Brain microvascular endothelial cell (primary cell): ENCODE measurements at regions not wholly inside any gene's neighbourhood (a gene's known extent, or its start where the extent isn't known, plus 50 kb on each side); places are given as distances from the start of the nearest gene placed in this dataset.

Experiments used
- DNase-seq: peaks from one replicate; pipeline ENCODE4 v3.0.0-alpha.2; 2020
- H3K27ac ChIP-seq: fragments of 250-450 bp; sonication (Bioruptor Pico); 2 replicates; pipeline ENCODE4 v1.5.1; 2020; ENCODE audit warnings: mild to moderate bottlenecking, moderate library complexity
- H3K27me3 ChIP-seq: fragments of 250-450 bp; sonication (Bioruptor Pico); replicated peaks from 2 replicates; pipeline ENCODE4 v1.5.1; 2020; ENCODE audit warnings: mild to moderate bottlenecking
- H3K36me3 ChIP-seq: fragments of 250-450 bp; sonication (Bioruptor Pico); replicated peaks from 2 replicates; pipeline ENCODE4 v1.5.1; 2020; ENCODE audit warnings: mild to moderate bottlenecking
- H3K4me3 ChIP-seq: 2 replicates; pipeline ENCODE4 v1.5.1; 2011; ENCODE audit warnings: low read depth, mild to moderate bottlenecking, control low read depth, low read length, moderate library complexity
- CTCF ChIP-seq: IDR thresholded peaks from 2 replicates; pipeline ENCODE4 v1.5.1; 2011; ENCODE audit warnings: low read depth, mild to moderate bottlenecking, moderate library complexity, low read length, control low read depth, inconsistent platforms; ENCODE audit errors: missing control alignments
- in situ Hi-C: cut with HindIII; loops from 2 replicates; pipeline ENCODE4 v1.10.0; 2017; ENCODE audit warnings: low sequenced_read_pairs, low pct_ligation_motif_present

GRCh38 chr9:113796646-113797426 is 79.3 kb upstream of the ZNF618 start:
- H3K27ac ChIP-seq = no peak overlapping the region
- no peak overlapping the region for H3K4me3 ChIP-seq
- TF ChIP-seq CTCF = peak; percentile 16
- in situ Hi-C loops = no loop called here
- no peaks in the 10 kb centered on the region for H3K27me3 ChIP-seq
- DNase-seq = no peak
- H3K36me3 ChIP-seq = no peaks in the 10 kb centered on the region

GRCh38 chr9:113798062-113799030 is 77.8 kb upstream of the ZNF618 start:
- H3K4me3 ChIP-seq = no peak overlapping the region
- no peak for DNase-seq
- in situ Hi-C loops = no loop called here
- no peak overlapping the region for H3K27ac ChIP-seq
- no peak for TF ChIP-seq CTCF
- no peaks in the 10 kb centered on the region for H3K27me3 ChIP-seq
- H3K36me3 ChIP-seq = no peaks in the 10 kb centered on the region

GRCh38 chr9:113800276-113800675 is 75.8 kb upstream of the ZNF618 start:
- DNase-seq = no peak
- Histone ChIP-seq H3K4me3 (no peak overlapping the region), H3K36me3 (no peaks in the 10 kb centered on the region), H3K27me3 (no peaks in the 10 kb centered on the region), H3K27ac (no peak overlapping the region)
- in situ Hi-C loops = no loop called here
- TF ChIP-seq CTCF = no peak

GRCh38 chr9:113803811-113804589 is 72.1 kb upstream of the ZNF618 start:
- in situ Hi-C loops = no loop called here
- no peak for DNase-seq
- no peaks in the 10 kb centered on the region for H3K36me3 ChIP-seq
- H3K4me3 ChIP-seq = no peak overlapping the region
- H3K27me3 ChIP-seq = no peaks in the 10 kb centered on the region
- TF ChIP-seq CTCF = no peak
- no peak overlapping the region for H3K27ac ChIP-seq

GRCh38 chr9:113805486-113806132 is 70.5 kb upstream of the ZNF618 start:
- no peak for DNase-seq
- in situ Hi-C loops = no loop called here
- Histone ChIP-seq H3K27me3 (no peaks in the 10 kb centered on the region), H3K27ac (no peak overlapping the region), H3K4me3 (no peak overlapping the region), H3K36me3 (no peaks in the 10 kb centered on the region)
- TF ChIP-seq CTCF = no peak
